HCT116 (cell line): ENCODE measurements at regions not wholly inside any gene's neighbourhood (a gene's known extent, or its start where the extent isn't known, plus 50 kb on each side); places are given as distances from the start of the nearest gene placed in this dataset.

Source experiments
- ATAC-seq: fragments of 200-7000 bp; cut with Tn5 transposase; 2 replicates; pipeline ENCODE4 v1.9.1; 2020; ENCODE audit warnings: mild to moderate bottlenecking, moderate library complexity
- BruUV-seq: library from RNA; stranded (reverse); fragments of 400-500 nt; replicated peaks from 2 replicates; lab custom pipeline; 2021; lab: Mats Ljungman, UMichigan
- CTCF ChIA-PET: fragments of 300-600 bp; sonication (Branson Sonifier 250); formaldehyde crosslinking; loops from one replicate; lab custom pipeline; 2021; ENCODE audit warnings: antibody characterized with exemption; lab: Charles Lee
- POLR2A ChIA-PET: fragments of 300-600, 350-600 bp; sonication (Branson Sonifier 250); formaldehyde crosslinking; loops from one replicate; lab custom pipeline; 2021; ENCODE audit warnings: antibody characterized with exemption; lab: Charles Lee
- RAD21 ChIA-PET, 2 experiments: fragments of 300-600 bp; sonication (Branson Sonifier 250); formaldehyde crosslinking; loops; one replicate each; lab custom pipeline; 2023; ENCODE audit warnings: low total read pairs in 2 of 2; ENCODE audit not compliant: uncharacterized antibody in 2 of 2, unreplicated experiment in 2 of 2, low non-redundant PET in 1 of 2; lab: Charles Lee
- DNase-seq: peaks from one replicate; pipeline ENCODE4 v3.0.0-alpha.2; 2010; ENCODE audit warnings: low read depth, low spot score
- H2AFZ ChIP-seq: fragments of 200-600 bp; shearing (Covaris generic), sonication (generic); 2 replicates; pipeline ENCODE4 v1.6.1; 2017; ENCODE audit warnings: low read depth, mixed run types, mixed read lengths, antibody characterized with exemption, low read length; ENCODE audit not compliant: poor library complexity, severe bottlenecking
- H3K27ac ChIP-seq: 2 replicates; pipeline ENCODE4 v1.5.1; 2012; ENCODE audit warnings: low read depth, low read length
- H3K27me3 ChIP-seq: fragments of 200-600 bp; sonication (generic); 2 replicates; pipeline ENCODE4 v1.6.1; 2016; ENCODE audit warnings: mixed run types, low read length, mixed read lengths; ENCODE audit not compliant: insufficient read depth
- H3K36me3 ChIP-seq, 2 experiments: fragments of 200-500 bp in 1 of 2; fragments of 200-600 bp in 1 of 2; sonication (Bioruptor generic) in 1 of 2; sonication (generic) in 1 of 2; 2 replicates each; pipeline versions ENCODE4 v1.5.1 to v1.6.1; 2014 to 2016; ENCODE audit warnings: low read length in 2 of 2, inconsistent platforms in 1 of 2, mixed read lengths in 1 of 2, mixed run types in 1 of 2; ENCODE audit not compliant: insufficient read depth in 2 of 2, control insufficient read depth in 1 of 2
- H3K4me1 ChIP-seq, 2 experiments: fragments of 200-600 bp in 1 of 2; sonication (generic) in 1 of 2; 2 replicates each; pipeline versions ENCODE4 v1.5.1 to v1.6.1; 2012 to 2017; ENCODE audit warnings: low read length in 2 of 2, inconsistent platforms in 1 of 2, mild to moderate bottlenecking in 1 of 2, mixed read lengths in 1 of 2, mixed run types in 1 of 2, moderate library complexity in 1 of 2; ENCODE audit not compliant: insufficient read depth in 2 of 2, control insufficient read depth in 1 of 2
- H3K4me2 ChIP-seq: fragments of 200-600 bp; sonication (generic); 2 replicates; pipeline ENCODE4 v1.6.1; 2017; ENCODE audit warnings: mixed run types, low read length, mixed read lengths
- H3K4me3 ChIP-seq, 2 experiments: fragments of 200-600 bp in 1 of 2; sonication (generic) in 1 of 2; replicated peaks in 1 of 2; 2 replicates each; pipeline ENCODE4 v1.5.1; 2011 to 2016; ENCODE audit warnings: low read length in 2 of 2, control low read depth in 1 of 2, low read depth in 1 of 2, mild to moderate bottlenecking in 1 of 2, mixed read lengths in 1 of 2, mixed run types in 1 of 2
- H3K79me2 ChIP-seq: fragments of 200-600 bp; sonication (generic); 2 replicates; pipeline ENCODE4 v1.6.1; 2017; ENCODE audit warnings: mild to moderate bottlenecking, mixed run types, low read length, moderate library complexity, mixed read lengths; ENCODE audit not compliant: insufficient read depth
- H3K9ac ChIP-seq: fragments of 200-600 bp; sonication (generic); 2 replicates; pipeline ENCODE4 v1.6.1; 2016; ENCODE audit warnings: low read length, mixed read lengths
- H3K9me2 ChIP-seq: fragments of 200-600 bp; sonication (generic), shearing (Covaris generic); 2 replicates; pipeline ENCODE4 v1.6.1; 2017; ENCODE audit warnings: mixed run types, mild to moderate bottlenecking, moderate library complexity; ENCODE audit not compliant: insufficient read depth
- H3K9me3 ChIP-seq, 2 experiments: fragments of 200-500 bp in 1 of 2; fragments of 200-600 bp in 1 of 2; sonication (Bioruptor generic) in 1 of 2; sonication (generic) in 1 of 2; 2 replicates each; pipeline ENCODE4 v1.6.1; 2014 to 2017; ENCODE audit warnings: low read length in 2 of 2, mixed read lengths in 2 of 2, inconsistent platforms in 1 of 2, low read depth in 1 of 2, mild to moderate bottlenecking in 1 of 2, mixed run types in 1 of 2, moderate library complexity in 1 of 2; ENCODE audit not compliant: control insufficient read depth in 1 of 2, insufficient read depth in 1 of 2
- H4K20me1 ChIP-seq: fragments of 200-600 bp; sonication (generic), shearing (Covaris generic); 2 replicates; pipeline ENCODE4 v1.6.1; 2017; ENCODE audit warnings: mixed run types, mild to moderate bottlenecking, moderate library complexity; ENCODE audit not compliant: insufficient read depth
- ATF3 ChIP-seq: IDR thresholded peaks from 2 replicates; pipeline ENCODE4 v1.6.1; 2012
- CEBPB ChIP-seq: IDR thresholded peaks from 2 replicates; pipeline ENCODE4 v1.6.1; 2012; ENCODE audit warnings: low read depth
- ELF1 ChIP-seq: IDR thresholded peaks from 2 replicates; pipeline ENCODE4 v1.6.1; 2012; ENCODE audit warnings: low read depth, borderline replicate concordance
- EZH2phosphoT487 ChIP-seq: fragments of 200-600 bp; IDR thresholded peaks from 2 replicates; pipeline ENCODE4 v1.6.1; 2018; ENCODE audit warnings: antibody characterized with exemption, borderline replicate concordance
- JUND ChIP-seq: IDR thresholded peaks from 2 replicates; pipeline ENCODE4 v1.6.1; 2012
- MAX ChIP-seq: IDR thresholded peaks from 2 replicates; pipeline ENCODE4 v1.6.1; 2012
- REST ChIP-seq: IDR thresholded peaks from 2 replicates; pipeline ENCODE4 v1.6.1; 2012; ENCODE audit warnings: low read depth
- SIN3A ChIP-seq: IDR thresholded peaks from 2 replicates; pipeline ENCODE4 v1.6.1; 2012; ENCODE audit warnings: low read depth
- SRF ChIP-seq: IDR thresholded peaks from 2 replicates; pipeline ENCODE4 v1.6.1; 2012; ENCODE audit warnings: low read depth
- ZBTB33 ChIP-seq: IDR thresholded peaks from 2 replicates; pipeline ENCODE4 v1.6.1; 2011; ENCODE audit warnings: mild to moderate bottlenecking, low read length, moderate library complexity; ENCODE audit not compliant: insufficient replicate concordance; ENCODE audit errors: extremely low read depth
- ZFX ChIP-seq: fragments of 450-650 bp; IDR thresholded peaks from 2 replicates; pipeline ENCODE4 v1.6.1; 2017
- ZNF274 ChIP-seq: fragments of 200-500 bp; sonication (Bioruptor generic); IDR thresholded peaks from 2 replicates; pipeline ENCODE4 v1.6.1; 2014; ENCODE audit warnings: mild to moderate bottlenecking, low read depth, low read length, inconsistent platforms
- intact Hi-C: fragments of 100-400 bp; cut with micrococcal nuclease; formaldehyde crosslinking; loops from 2 replicates; pipeline ENCODE4 v1.10.0; 2022

GRCh38 chr2:45074713-45075112 lies 65.5 kb upstream of the SIX2 start:
- H3K4me3 ChIP-seq: no peak overlapping the region
- no peaks in the 10 kb centered on the region for H4K20me1 ChIP-seq
- no peak overlapping the region for H3K4me2 ChIP-seq
- no peak overlapping the region for H3K9ac ChIP-seq
- intact Hi-C loops: no loop called here
- no peaks in the 10 kb centered on the region for H3K9me3 ChIP-seq
- H3K9me2 ChIP-seq: no peaks in the 10 kb centered on the region
- H3K79me2 ChIP-seq: no peaks in the 10 kb centered on the region
- H3K4me1 ChIP-seq: no peaks in the 10 kb centered on the region
- H3K27ac ChIP-seq: no peak overlapping the region
- no peaks in the 10 kb centered on the region for H3K36me3 ChIP-seq
- DNase-seq (no peak), ATAC-seq (no peak)
- H3K27me3 ChIP-seq: peaks cover 20% of the 10 kb centered on the region
- TF ChIP-seq SRF (no peak), ELF1 (no peak), ZNF274 (no peak), ATF3 (no peak), SIN3A (no peak), JUND (no peak), REST (no peak), MAX (no peak), ZBTB33 (no peak), CEBPB (no peak), ZFX (no peak), EZH2phosphoT487 (no peak)
- CTCF ChIA-PET: no interaction called here
- BruUV-seq: no TSS peak
- POLR2A ChIA-PET: no interaction called here
- H2AFZ ChIP-seq: no peak overlapping the region
- RAD21 ChIA-PET: no interaction called here
